ENCODE measurements at regions not wholly inside any gene's neighbourhood (a gene's known extent, or its start where the extent isn't known, plus 50 kb on each side); places are given as distances from the start of the nearest gene placed in this dataset.
A peak's percentile ranks its signal among the peaks of the same experiment; 100 is the strongest.

DNA sequence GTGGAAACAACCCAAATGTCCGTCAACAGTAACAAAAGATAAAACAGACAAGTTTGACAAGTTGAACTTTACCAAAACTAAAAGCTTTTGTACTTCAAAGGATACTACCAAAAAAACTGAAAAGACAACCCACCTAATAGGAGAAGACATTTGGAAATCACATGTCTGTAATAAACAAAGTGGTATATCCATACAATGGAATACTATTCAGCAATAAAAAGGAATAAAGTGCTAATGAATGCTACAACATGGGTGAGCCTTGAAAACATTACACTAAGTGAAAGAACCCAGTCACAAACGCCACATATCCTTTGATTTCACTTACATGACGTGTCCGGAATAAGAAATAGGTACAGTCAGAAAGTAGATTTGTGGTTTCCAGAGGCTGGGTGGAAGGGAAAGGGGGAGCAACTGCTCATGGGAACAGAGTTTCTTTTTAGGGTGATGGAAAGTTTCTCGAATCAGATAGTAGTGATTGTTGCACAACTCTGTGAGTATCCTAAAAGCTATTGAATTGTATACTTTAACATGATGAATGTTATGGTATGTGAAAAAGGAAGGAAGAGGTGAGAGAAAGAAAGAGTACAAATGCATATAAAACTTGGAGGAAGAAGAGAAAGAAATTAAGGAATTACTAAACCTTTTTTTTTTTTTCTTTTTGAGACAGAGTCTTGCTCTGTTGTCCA is 72.7 kb upstream of the ABHD2 start:
- ATAC-seq = no peak
- no peak overlapping the region for H3K9ac ChIP-seq (ENCODE audit: insufficient read depth in 1 of 2, low read depth in 2 of 2, low read length in 2 of 2)
- H3K9me3 ChIP-seq (replicated peaks; ENCODE audit: control insufficient read depth, insufficient read depth, low read depth, low read length) = no peaks in the 10 kb centered on the region
- POLR2A ChIA-PET = no interaction called here
- H3K4me3 ChIP-seq = no peak overlapping the region
- no peak overlapping the region for H2AFZ ChIP-seq (ENCODE audit: low read depth, low read length)
- no peaks in the 10 kb centered on the region for H3K79me2 ChIP-seq (ENCODE audit: control insufficient read depth, insufficient read depth, low read length)
- TF ChIP-seq CEBPB (tag; IDR thresholded peaks at IDR 0.05) = peak; percentile 51; the same call in 1 of the 2 replicates
- no peak for TF ChIP-seq CEBPG (CRISPR knock-in tag; IDR thresholded peaks at IDR 0.05)
- 0 out of 4 replicates have a peak, but pooled peaks of 1 of the 2 experiments have one; percentile 38 for TF ChIP-seq CEBPG (tag; conservative IDR thresholded peaks at IDR 0.05 in 1 of 2, IDR thresholded peaks at IDR 0.05 in 1 of 2)
- no peak for TF ChIP-seq SMAD4 (CRISPR knock-in tag; conservative IDR thresholded peaks at IDR 0.05)
- TF ChIP-seq ZSCAN32 (CRISPR knock-in tag; IDR thresholded peaks at IDR 0.05) = no peak
- TF ChIP-seq KLF13 (tag; IDR thresholded peaks at IDR 0.05; ENCODE audit: borderline replicate concordance, low read depth) = no peak
- peak; percentile 38; the same call in 1 of the 2 replicates for TF ChIP-seq BCOR (IDR thresholded peaks at IDR 0.05)
- peak in 1 of 2 experiments; percentile 9; a peak in 1 of 4 replicates for TF ChIP-seq KDM1A (IDR thresholded peaks at IDR 0.05)
- peak; percentile 67 for TF ChIP-seq ZNF146 (CRISPR knock-in tag; IDR thresholded peaks at IDR 0.05; ENCODE audit: unreplicated experiment)
- peak; percentile 4 for TF ChIP-seq RBM25 (IDR thresholded peaks at IDR 0.05; ENCODE audit: low read depth, low read length, severe bottlenecking)
- no peak for TF ChIP-seq SIN3B (IDR thresholded peaks at IDR 0.05; ENCODE audit: low read depth)
- no peak for TF ChIP-seq CBX8 (IDR thresholded peaks at IDR 0.05; ENCODE audit: borderline replicate concordance, extremely low read depth, low read depth, low read length, poor library complexity, severe bottlenecking)
- in situ Hi-C loops (cut with MboI) = loop anchor here (5.0 kb wide), 1 partner anchor 103 kb away; the partner anchor contains the start of gene MFGE8
- no peak for FAIRE-seq
- H3K4me1 ChIP-seq (replicated peaks in 1 of 2; ENCODE audit: control insufficient read depth in 2 of 2, insufficient read depth in 2 of 2, low read length in 2 of 2) = peaks cover 3 to 9% of the 10 kb centered on the region in 2 experiments; a peak in 3 of 5 replicates
- H3K27ac ChIP-seq (ENCODE audit: extremely low read depth, low read depth, low read length) = no peak overlapping the region
- DNase-seq (ENCODE audit: extremely low read depth in 1 of 4, low spot score in 3 of 4) = no peak
- intact Hi-C loops (cut with micrococcal nuclease) = no loop called here
- BruUV-seq (replicated peaks) = no TSS peak
- CTCF ChIA-PET (ENCODE audit: low intra/inter-chr PET ratio) = no interaction called here
- no peaks in the 10 kb centered on the region for H3K27me3 ChIP-seq (ENCODE audit: control insufficient read depth in 2 of 2, insufficient read depth in 2 of 2, low read length in 2 of 2)
- H3K9me1 ChIP-seq (ENCODE audit: control insufficient read depth, insufficient read depth, low read length) = no peaks in the 10 kb centered on the region
- no peak overlapping the region for H3K4me2 ChIP-seq (ENCODE audit: insufficient read depth, low read length)
- WGBS (ENCODE audit: insufficient coverage, low coverage, missing lambda C conversion rate) = 49% methylated on average over 5 of the region's 5 CpGs
- H3K36me3 ChIP-seq (ENCODE audit: control insufficient read depth, insufficient read depth, low read length) = no peaks in the 10 kb centered on the region
- H4K20me1 ChIP-seq (replicated peaks; ENCODE audit: control insufficient read depth, insufficient read depth, low read length) = no peaks in the 10 kb centered on the region

Data from K562 (cell line).